ENCODE measurements at regions not wholly inside any gene's neighbourhood (a gene's known extent, or its start where the extent isn't known, plus 50 kb on each side); places are given as distances from the start of the nearest gene placed in this dataset.

DNA sequence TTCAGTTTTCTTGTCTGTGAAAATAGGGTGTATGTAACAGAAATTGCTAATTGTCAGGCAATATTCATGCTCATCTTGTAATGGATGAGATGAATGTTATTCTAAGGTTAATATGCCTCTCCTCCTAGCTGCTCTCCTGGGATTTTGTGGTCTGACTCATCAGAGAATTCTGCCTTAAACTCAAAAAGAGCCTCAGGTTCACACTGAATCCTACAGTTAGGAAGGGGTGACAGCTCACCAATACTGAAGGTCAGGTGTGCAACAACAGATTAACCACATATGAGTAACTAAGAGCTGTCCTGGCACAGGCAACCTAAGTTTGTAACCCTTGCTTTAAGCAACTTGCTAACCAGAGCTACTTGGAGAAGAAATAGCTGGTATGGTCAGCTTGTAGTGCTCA is 197.7 kb downstream of the SPATA18 start:
- BruUV-seq (replicated peaks), result no TSS peak
- in situ Hi-C loops (cut with MboI; ENCODE audit: low sequenced_read_pairs), result no loop called here
- no peak overlapping the region for H3K4me3 ChIP-seq (ENCODE audit: insufficient read depth, low read depth, low read length)
- POLR2A ChIA-PET (ENCODE audit: unreplicated experiment), result no interaction called here
- no peak overlapping the region for H3K4ac ChIP-seq (ENCODE audit: low read depth, low read length)
- H4K5ac ChIP-seq (ENCODE audit: low read depth, low read length), result no peak overlapping the region
- H3K9ac ChIP-seq (ENCODE audit: low read depth, low read length), result no peak overlapping the region
- no peak overlapping the region for H3K27ac ChIP-seq (ENCODE audit: insufficient read depth, low read length)
- no peaks in the 10 kb centered on the region for H3K36me3 ChIP-seq (ENCODE audit: control insufficient read depth, insufficient read depth, low read length)
- no peaks in the 10 kb centered on the region for H3K4me1 ChIP-seq (ENCODE audit: control insufficient read depth, insufficient read depth, low read length)
- no peaks in the 10 kb centered on the region for H3K27me3 ChIP-seq (ENCODE audit: control insufficient read depth, insufficient read depth, low read length)
- no peak overlapping the region for H2BK15ac ChIP-seq (ENCODE audit: low read depth, low read length)
- H2AK5ac ChIP-seq (ENCODE audit: low read depth, low read length), result no peak overlapping the region
- H4K91ac ChIP-seq (ENCODE audit: insufficient read depth, low read depth, low read length), result no peak overlapping the region
- H2BK5ac ChIP-seq (ENCODE audit: low read depth, low read length, poor library complexity, severe bottlenecking), result no peak overlapping the region
- TF ChIP-seq RCOR1 (IDR thresholded peaks at IDR 0.05; ENCODE audit: insufficient replicate concordance, low read length) (no peak), RFX5 (IDR thresholded peaks at IDR 0.05; ENCODE audit: low read depth, low read length) (no peak), BHLHE40 (IDR thresholded peaks at IDR 0.05; ENCODE audit: low read depth, low read length) (no peak), SMC3 (IDR thresholded peaks at IDR 0.05; ENCODE audit: low read depth, low read length) (no peak), CHD1 (IDR thresholded peaks at IDR 0.05; ENCODE audit: low read depth, low read length) (no peak), MAZ (IDR thresholded peaks at IDR 0.05; ENCODE audit: borderline replicate concordance, low read depth, low read length) (no peak), RAD21 (IDR thresholded peaks at IDR 0.05; ENCODE audit: low read length) (no peak), MAFK (IDR thresholded peaks at IDR 0.05; ENCODE audit: low read depth, low read length) (no peak), MXI1 (IDR thresholded peaks at IDR 0.05; ENCODE audit: borderline replicate concordance, low read depth, low read length) (no peak), CEBPB (IDR thresholded peaks at IDR 0.05; ENCODE audit: low read depth, low read length) (no peak), POLR2A (IDR thresholded peaks at IDR 0.05; ENCODE audit: low read depth, low read length) (no peak), FOS (IDR thresholded peaks at IDR 0.05; ENCODE audit: low read depth, low read length) (no peak), NFE2L2 (IDR thresholded peaks at IDR 0.05; ENCODE audit: low read depth, low read length) (no peak)
- TF ChIP-seq, protein P1, sequence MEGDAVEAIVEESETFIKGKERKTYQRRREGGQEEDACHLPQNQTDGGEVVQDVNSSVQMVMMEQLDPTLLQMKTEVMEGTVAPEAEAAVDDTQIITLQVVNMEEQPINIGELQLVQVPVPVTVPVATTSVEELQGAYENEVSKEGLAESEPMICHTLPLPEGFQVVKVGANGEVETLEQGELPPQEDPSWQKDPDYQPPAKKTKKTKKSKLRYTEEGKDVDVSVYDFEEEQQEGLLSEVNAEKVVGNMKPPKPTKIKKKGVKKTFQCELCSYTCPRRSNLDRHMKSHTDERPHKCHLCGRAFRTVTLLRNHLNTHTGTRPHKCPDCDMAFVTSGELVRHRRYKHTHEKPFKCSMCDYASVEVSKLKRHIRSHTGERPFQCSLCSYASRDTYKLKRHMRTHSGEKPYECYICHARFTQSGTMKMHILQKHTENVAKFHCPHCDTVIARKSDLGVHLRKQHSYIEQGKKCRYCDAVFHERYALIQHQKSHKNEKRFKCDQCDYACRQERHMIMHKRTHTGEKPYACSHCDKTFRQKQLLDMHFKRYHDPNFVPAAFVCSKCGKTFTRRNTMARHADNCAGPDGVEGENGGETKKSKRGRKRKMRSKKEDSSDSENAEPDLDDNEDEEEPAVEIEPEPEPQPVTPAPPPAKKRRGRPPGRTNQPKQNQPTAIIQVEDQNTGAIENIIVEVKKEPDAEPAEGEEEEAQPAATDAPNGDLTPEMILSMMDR (conservative IDR thresholded peaks at IDR 0.05; ENCODE audit: low read depth, low read length), result no peak
- TF ChIP-seq, protein P2, sequence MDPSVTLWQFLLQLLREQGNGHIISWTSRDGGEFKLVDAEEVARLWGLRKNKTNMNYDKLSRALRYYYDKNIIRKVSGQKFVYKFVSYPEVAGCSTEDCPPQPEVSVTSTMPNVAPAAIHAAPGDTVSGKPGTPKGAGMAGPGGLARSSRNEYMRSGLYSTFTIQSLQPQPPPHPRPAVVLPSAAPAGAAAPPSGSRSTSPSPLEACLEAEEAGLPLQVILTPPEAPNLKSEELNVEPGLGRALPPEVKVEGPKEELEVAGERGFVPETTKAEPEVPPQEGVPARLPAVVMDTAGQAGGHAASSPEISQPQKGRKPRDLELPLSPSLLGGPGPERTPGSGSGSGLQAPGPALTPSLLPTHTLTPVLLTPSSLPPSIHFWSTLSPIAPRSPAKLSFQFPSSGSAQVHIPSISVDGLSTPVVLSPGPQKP (IDR thresholded peaks at IDR 0.05; ENCODE audit: borderline replicate concordance, low read depth, low read length), result no peak
- TF ChIP-seq, protein P3, sequence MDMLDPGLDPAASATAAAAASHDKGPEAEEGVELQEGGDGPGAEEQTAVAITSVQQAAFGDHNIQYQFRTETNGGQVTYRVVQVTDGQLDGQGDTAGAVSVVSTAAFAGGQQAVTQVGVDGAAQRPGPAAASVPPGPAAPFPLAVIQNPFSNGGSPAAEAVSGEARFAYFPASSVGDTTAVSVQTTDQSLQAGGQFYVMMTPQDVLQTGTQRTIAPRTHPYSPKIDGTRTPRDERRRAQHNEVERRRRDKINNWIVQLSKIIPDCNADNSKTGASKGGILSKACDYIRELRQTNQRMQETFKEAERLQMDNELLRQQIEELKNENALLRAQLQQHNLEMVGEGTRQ (IDR thresholded peaks at IDR 0.05; ENCODE audit: low read depth, low read length), result no peak
- H2AK9ac ChIP-seq (replicated peaks; ENCODE audit: low read depth, low read length, poor library complexity), result no peak overlapping the region
- no peaks in the 10 kb centered on the region for H4K20me1 ChIP-seq (ENCODE audit: insufficient read depth, low read length)
- no peak overlapping the region for H4K8ac ChIP-seq (ENCODE audit: low read depth in 2 of 2, low read length in 2 of 2)
- no peak overlapping the region for H2BK120ac ChIP-seq (ENCODE audit: low read depth, low read length)
- ATAC-seq (ENCODE audit: low read depth) (no peak), DNase-seq (no peak)
- no peaks in the 10 kb centered on the region for H3K9me1 ChIP-seq (ENCODE audit: insufficient read depth, low read length)
- no peaks in the 10 kb centered on the region for H3K9me3 ChIP-seq (ENCODE audit: control insufficient read depth, insufficient read depth, low read length)
- H3K4me2 ChIP-seq (ENCODE audit: low read depth, low read length), result no peak overlapping the region
- intact Hi-C loops (cut with micrococcal nuclease), result no loop called here
- no peaks in the 10 kb centered on the region for H3K79me1 ChIP-seq (ENCODE audit: low read depth in 1 of 2, low read length in 2 of 2)
- H3K23ac ChIP-seq (ENCODE audit: low read depth, low read length), result no peak overlapping the region
- no peak overlapping the region for H3K14ac ChIP-seq (replicated peaks; ENCODE audit: low read depth, low read length)
- no peak overlapping the region for H3K56ac ChIP-seq (ENCODE audit: extremely low read depth, insufficient read depth, low read length)
- dilution Hi-C loops (cut with HindIII; ENCODE audit: low sequenced_read_pairs, unreplicated experiment), result no loop called here
- H2AFZ ChIP-seq (replicated peaks; ENCODE audit: low read length, poor library complexity), result no peak overlapping the region
- CTCF ChIA-PET, result no interaction called here
- H3K18ac ChIP-seq (ENCODE audit: low read depth, low read length), result no peak overlapping the region
- H2BK20ac ChIP-seq (ENCODE audit: low read depth, low read length), result no peak overlapping the region
